ENCODE measurements at regions not wholly inside any gene's neighbourhood (a gene's known extent, or its start where the extent isn't known, plus 50 kb on each side); places are given as distances from the start of the nearest gene placed in this dataset.
"Not testable (repeated sequence)": the region's sequence is repeated elsewhere in the genome, so short reads cannot be mapped to it uniquely, and the experiment has no call there.

GRCh38 chr1:201637282-201638079, 98.6 kb downstream of the NAV1 start:
- DNase-seq (ENCODE audit: low read depth in 2 of 2) = no peak

GRCh38 chr1:201639391-201639790, 100.5 kb downstream of the NAV1 start:
- DNase-seq (ENCODE audit: low read depth in 2 of 2) = no peak

- DNase-seq (ENCODE audit: low read depth in 2 of 2) = no peak
These were observed 100.9 kb downstream of the NAV1 start for GRCh38 chr1:201639826-201640225.

- DNase-seq (ENCODE audit: low read depth in 2 of 2) = peak in 1 of 2 experiments; percentile 68
These were observed 101.7 kb downstream of the NAV1 start for GRCh38 chr1:201640624-201641023.

- DNase-seq (ENCODE audit: low read depth in 2 of 2) = no peak
These were observed 102.8 kb downstream of the NAV1 start for GRCh38 chr1:201641524-201642253.

- DNase-seq (ENCODE audit: low read depth in 2 of 2) = peak in 1 of 2 experiments; percentile 64
These were observed 104.8 kb downstream of the NAV1 start for GRCh38 chr1:201643835-201644104.

GRCh38 chr1:201644197-201644596, 105.3 kb downstream of the NAV1 start:
- DNase-seq (ENCODE audit: low read depth in 2 of 2) = no peak

GRCh38 chr1:201645000-201645399, 106.1 kb downstream of the NAV1 start:
- DNase-seq (ENCODE audit: low read depth in 2 of 2) = not testable (repeated sequence)

- DNase-seq (ENCODE audit: low read depth in 2 of 2) = no peak
These were observed 107.0 kb downstream of the NAV1 start for GRCh38 chr1:201645956-201646355.

- DNase-seq (ENCODE audit: low read depth in 2 of 2) = no peak
These were observed 107.6 kb downstream of the NAV1 start for GRCh38 chr1:201646411-201647022.

- DNase-seq (ENCODE audit: low read depth in 2 of 2) = no peak
These were observed 108.2 kb downstream of the NAV1 start for GRCh38 chr1:201647094-201647493.

- no peak for DNase-seq (ENCODE audit: low read depth in 2 of 2)
These were observed 108.8 kb downstream of the NAV1 start for GRCh38 chr1:201647722-201648065.

- no peak for DNase-seq (ENCODE audit: low read depth in 2 of 2)
These were observed 109.4 kb downstream of the NAV1 start for GRCh38 chr1:201648066-201648906.

GRCh38 chr1:201648907-201649721, 110.2 kb downstream of the NAV1 start:
- DNase-seq (ENCODE audit: low read depth in 2 of 2) = no peak

- no peak for DNase-seq (ENCODE audit: low read depth in 2 of 2)
These were observed 111.1 kb downstream of the NAV1 start for GRCh38 chr1:201649761-201650622.

GRCh38 chr1:201650623-201650933, 111.7 kb downstream of the NAV1 start:
- DNase-seq (ENCODE audit: low read depth in 2 of 2) = no peak

GRCh38 chr1:201652181-201652580, 113.3 kb downstream of the NAV1 start:
- DNase-seq (ENCODE audit: low read depth in 2 of 2) = no peak

- DNase-seq (ENCODE audit: low read depth in 2 of 2) = no peak
These were observed 114.3 kb downstream of the NAV1 start for GRCh38 chr1:201653233-201653632.

GRCh38 chr1:201653883-201654282, 115.0 kb downstream of the NAV1 start:
- DNase-seq (ENCODE audit: low read depth in 2 of 2) = no peak

GRCh38 chr1:201655243-201655642, 116.3 kb downstream of the NAV1 start:
- DNase-seq (ENCODE audit: low read depth in 2 of 2) = peak; percentile 73 to 76
